ENCODE measurements at regions not wholly inside any gene's neighbourhood (a gene's known extent, or its start where the extent isn't known, plus 50 kb on each side); places are given as distances from the start of the nearest gene placed in this dataset.
A peak's percentile ranks its signal among the peaks of the same experiment; 100 is the strongest.

- H3K36me3 ChIP-seq: no peaks in the 10 kb centered on the region
- DNase-seq: no peak
- no peaks in the 10 kb centered on the region for H3K4me1 ChIP-seq
- H3K9me3 ChIP-seq: peaks cover 0 to 2% of the 10 kb centered on the region in 2 donors
- intact Hi-C loops (cut with DNase I): no loop called here
- H3K27ac ChIP-seq: no peak overlapping the region
- no peaks in the 10 kb centered on the region for H3K27me3 ChIP-seq
- ATAC-seq: no peak
- H3K4me3 ChIP-seq: no peak overlapping the region
- TF ChIP-seq CTCF (IDR thresholded peaks at IDR 0.05): no peak
Measured at GRCh38 chr1:195971589-195971988, 636.7 kb downstream of the KCNT2 start.

- Histone ChIP-seq H3K4me3 (no peak overlapping the region), H3K27me3 (no peaks in the 10 kb centered on the region), H3K27ac (no peak overlapping the region), H3K36me3 (no peaks in the 10 kb centered on the region), H3K4me1 (no peaks in the 10 kb centered on the region), H3K9me3 (peaks cover 0 to 2% of the 10 kb centered on the region in 2 donors)
- TF ChIP-seq CTCF (IDR thresholded peaks at IDR 0.05): no peak
- DNase-seq (no peak), ATAC-seq (no peak)
- intact Hi-C loops (cut with DNase I): no loop called here
Measured at GRCh38 chr1:195970209-195970608, 638.0 kb downstream of the KCNT2 start.

GRCh38 chr1:195965475-195965874 lies 642.8 kb downstream of the KCNT2 start:
- Histone ChIP-seq H3K4me3 (no peak overlapping the region), H3K36me3 (no peaks in the 10 kb centered on the region), H3K27ac (no peak overlapping the region), H3K27me3 (no peaks in the 10 kb centered on the region), H3K9me3 (peaks cover 0 to 2% of the 10 kb centered on the region in 2 donors), H3K4me1 (no peaks in the 10 kb centered on the region)
- no peak for TF ChIP-seq CTCF (IDR thresholded peaks at IDR 0.05)
- no peak for DNase-seq
- intact Hi-C loops (cut with DNase I): no loop called here
- ATAC-seq: no peak

- no peak overlapping the region for H3K27ac ChIP-seq
- no peak for ATAC-seq
- peaks cover 0 to 2% of the 10 kb centered on the region in 2 donors for H3K9me3 ChIP-seq
- H3K27me3 ChIP-seq: no peaks in the 10 kb centered on the region
- no peak for TF ChIP-seq CTCF (IDR thresholded peaks at IDR 0.05)
- intact Hi-C loops (cut with DNase I): no loop called here
- no peaks in the 10 kb centered on the region for H3K4me1 ChIP-seq
- no peak for DNase-seq
- no peaks in the 10 kb centered on the region for H3K36me3 ChIP-seq
- H3K4me3 ChIP-seq: no peak overlapping the region
Measured at GRCh38 chr1:195965036-195965435, 643.2 kb downstream of the KCNT2 start.

- Histone ChIP-seq H3K4me1 (no peaks in the 10 kb centered on the region), H3K36me3 (no peaks in the 10 kb centered on the region), H3K27ac (no peak overlapping the region), H3K9me3 (peaks cover 0 to 2% of the 10 kb centered on the region in 2 donors), H3K27me3 (no peaks in the 10 kb centered on the region), H3K4me3 (no peak overlapping the region)
- ATAC-seq: no peak
- no peak for TF ChIP-seq CTCF (IDR thresholded peaks at IDR 0.05)
- peak in 1 of 4 donors; percentile 14 for DNase-seq
- intact Hi-C loops (cut with DNase I): no loop called here
Measured at GRCh38 chr1:195964516-195964915, 643.7 kb downstream of the KCNT2 start.

All from left lung (tissue), 4 donors.